GM12878 (cell line): ENCODE measurements at regions not wholly inside any gene's neighbourhood (a gene's known extent, or its start where the extent isn't known, plus 50 kb on each side); places are given as distances from the start of the nearest gene placed in this dataset.

Source experiments
- ESRRA ChIP-seq: IDR thresholded peaks from 2 replicates; pipeline ENCODE4 v1.6.1; 2012; ENCODE audit warnings: mild to moderate bottlenecking, low read length, improper control_type of control experiment
- FOS ChIP-seq: IDR thresholded peaks from 3 replicates; pipeline ENCODE4 v1.6.1; 2011; ENCODE audit warnings: borderline replicate concordance; ENCODE audit not compliant: insufficient read length; ENCODE audit errors: extremely low read depth
- HDAC2 ChIP-seq: fragments of 200-600 bp; sonication (generic); IDR thresholded peaks from 2 replicates; pipeline ENCODE4 v1.6.1; 2017
- NR2C1 ChIP-seq: fragments of 450-650 bp; IDR thresholded peaks from 2 replicates; pipeline ENCODE4 v1.6.1; 2017; ENCODE audit warnings: antibody characterized with exemption, mild to moderate bottlenecking, moderate library complexity
- SMARCA5 ChIP-seq: fragments of 450-650 bp; IDR thresholded peaks from 2 replicates; pipeline ENCODE4 v1.6.1; 2017; ENCODE audit warnings: mild to moderate bottlenecking
- YY1 ChIP-seq: IDR thresholded peaks from 2 replicates; pipeline ENCODE4 v1.6.1; 2011; ENCODE audit warnings: low read depth, mild to moderate bottlenecking, low read length
- ZSCAN29 ChIP-seq: fragments of 450-650 bp; IDR thresholded peaks from 2 replicates; pipeline ENCODE4 v1.6.1; 2017; ENCODE audit warnings: mild to moderate bottlenecking, moderate library complexity
- TF ChIP-seq, protein P1 (sequence below): fragments of 450-650 bp; conservative IDR thresholded peaks from 2 replicates; pipeline ENCODE4 v1.6.1; 2017; ENCODE audit warnings: mild to moderate bottlenecking, moderate library complexity
- TF ChIP-seq, protein P2 (sequence below): fragments of 450-650 bp; IDR thresholded peaks from 2 replicates; pipeline ENCODE4 v1.6.1; 2017; ENCODE audit warnings: mild to moderate bottlenecking, moderate library complexity

DNA sequence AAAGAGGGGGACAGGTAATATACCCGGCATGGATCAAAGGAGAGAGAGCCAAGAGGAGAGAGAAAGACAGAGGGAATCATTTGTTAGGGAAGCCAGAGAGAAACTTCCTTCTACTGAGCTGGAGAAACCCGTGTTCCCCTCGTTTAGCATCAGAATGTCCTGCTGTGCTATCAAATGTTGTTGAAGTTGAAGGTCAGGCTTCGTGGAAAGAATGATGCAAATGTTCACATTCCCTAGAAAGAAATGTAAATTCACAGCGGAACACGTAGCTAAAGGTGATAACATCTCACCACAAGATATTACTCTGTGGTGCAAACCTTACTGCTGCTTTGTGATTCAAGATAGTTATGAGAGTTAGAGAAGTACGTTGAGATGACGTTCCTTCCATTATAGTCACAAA lies 258.1 kb downstream of the LNPK start (continued):
- TF ChIP-seq, protein P1, sequence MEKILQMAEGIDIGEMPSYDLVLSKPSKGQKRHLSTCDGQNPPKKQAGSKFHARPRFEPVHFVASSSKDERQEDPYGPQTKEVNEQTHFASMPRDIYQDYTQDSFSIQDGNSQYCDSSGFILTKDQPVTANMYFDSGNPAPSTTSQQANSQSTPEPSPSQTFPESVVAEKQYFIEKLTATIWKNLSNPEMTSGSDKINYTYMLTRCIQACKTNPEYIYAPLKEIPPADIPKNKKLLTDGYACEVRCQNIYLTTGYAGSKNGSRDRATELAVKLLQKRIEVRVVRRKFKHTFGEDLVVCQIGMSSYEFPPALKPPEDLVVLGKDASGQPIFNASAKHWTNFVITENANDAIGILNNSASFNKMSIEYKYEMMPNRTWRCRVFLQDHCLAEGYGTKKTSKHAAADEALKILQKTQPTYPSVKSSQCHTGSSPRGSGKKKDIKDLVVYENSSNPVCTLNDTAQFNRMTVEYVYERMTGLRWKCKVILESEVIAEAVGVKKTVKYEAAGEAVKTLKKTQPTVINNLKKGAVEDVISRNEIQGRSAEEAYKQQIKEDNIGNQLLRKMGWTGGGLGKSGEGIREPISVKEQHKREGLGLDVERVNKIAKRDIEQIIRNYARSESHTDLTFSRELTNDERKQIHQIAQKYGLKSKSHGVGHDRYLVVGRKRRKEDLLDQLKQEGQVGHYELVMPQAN, result no peak
- TF ChIP-seq HDAC2 (no peak), YY1 (no peak), FOS (no peak), NR2C1 (no peak), SMARCA5 (no peak), ZSCAN29 (no peak), ESRRA (no peak)
- TF ChIP-seq, protein P2, sequence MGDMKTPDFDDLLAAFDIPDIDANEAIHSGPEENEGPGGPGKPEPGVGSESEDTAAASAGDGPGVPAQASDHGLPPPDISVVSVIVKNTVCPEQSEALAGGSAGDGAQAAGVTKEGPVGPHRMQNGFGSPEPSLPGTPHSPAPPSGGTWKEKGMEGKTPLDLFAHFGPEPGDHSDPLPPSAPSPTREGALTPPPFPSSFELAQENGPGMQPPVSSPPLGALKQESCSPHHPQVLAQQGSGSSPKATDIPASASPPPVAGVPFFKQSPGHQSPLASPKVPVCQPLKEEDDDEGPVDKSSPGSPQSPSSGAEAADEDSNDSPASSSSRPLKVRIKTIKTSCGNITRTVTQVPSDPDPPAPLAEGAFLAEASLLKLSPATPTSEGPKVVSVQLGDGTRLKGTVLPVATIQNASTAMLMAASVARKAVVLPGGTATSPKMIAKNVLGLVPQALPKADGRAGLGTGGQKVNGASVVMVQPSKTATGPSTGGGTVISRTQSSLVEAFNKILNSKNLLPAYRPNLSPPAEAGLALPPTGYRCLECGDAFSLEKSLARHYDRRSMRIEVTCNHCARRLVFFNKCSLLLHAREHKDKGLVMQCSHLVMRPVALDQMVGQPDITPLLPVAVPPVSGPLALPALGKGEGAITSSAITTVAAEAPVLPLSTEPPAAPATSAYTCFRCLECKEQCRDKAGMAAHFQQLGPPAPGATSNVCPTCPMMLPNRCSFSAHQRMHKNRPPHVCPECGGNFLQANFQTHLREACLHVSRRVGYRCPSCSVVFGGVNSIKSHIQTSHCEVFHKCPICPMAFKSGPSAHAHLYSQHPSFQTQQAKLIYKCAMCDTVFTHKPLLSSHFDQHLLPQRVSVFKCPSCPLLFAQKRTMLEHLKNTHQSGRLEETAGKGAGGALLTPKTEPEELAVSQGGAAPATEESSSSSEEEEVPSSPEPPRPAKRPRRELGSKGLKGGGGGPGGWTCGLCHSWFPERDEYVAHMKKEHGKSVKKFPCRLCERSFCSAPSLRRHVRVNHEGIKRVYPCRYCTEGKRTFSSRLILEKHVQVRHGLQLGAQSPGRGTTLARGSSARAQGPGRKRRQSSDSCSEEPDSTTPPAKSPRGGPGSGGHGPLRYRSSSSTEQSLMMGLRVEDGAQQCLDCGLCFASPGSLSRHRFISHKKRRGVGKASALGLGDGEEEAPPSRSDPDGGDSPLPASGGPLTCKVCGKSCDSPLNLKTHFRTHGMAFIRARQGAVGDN, result no peak
